HepG2 (cell line): ENCODE measurements at regions not wholly inside any gene's neighbourhood (a gene's known extent, or its start where the extent isn't known, plus 50 kb on each side); places are given as distances from the start of the nearest gene placed in this dataset.

Experiments used
- HDAC2 ChIP-seq: sonication (generic); formaldehyde crosslinking; IDR thresholded peaks from 2 replicates; pipeline ENCODE4 v1.4.0; 2020; ENCODE audit warnings: missing genetic modification reagents
- HNRNPK ChIP-seq: fragments of 200-400 bp; formaldehyde crosslinking; IDR thresholded peaks from 2 replicates; pipeline ENCODE4 v1.6.1; 2018; ENCODE audit warnings: low read length, low read depth, moderate library complexity, mild to moderate bottlenecking; ENCODE audit not compliant: poor library complexity, severe bottlenecking
- ZSCAN12 ChIP-seq: sonication (generic); formaldehyde crosslinking; IDR thresholded peaks from 2 replicates; pipeline ENCODE4 v1.9.0; 2021; ENCODE audit warnings: mild to moderate bottlenecking, missing genetic modification reagents
- TF ChIP-seq, protein P1 (sequence below): sonication (generic); formaldehyde crosslinking; IDR thresholded peaks from 2 replicates; pipeline ENCODE4 v1.4.0; 2020; ENCODE audit warnings: missing genetic modification reagents
- TF ChIP-seq, protein P2 (sequence below): IDR thresholded peaks from 2 replicates; pipeline ENCODE4 v1.6.1; 2016; ENCODE audit warnings: low read depth, control low read depth
- TF ChIP-seq, protein P3 (sequence below): sonication (generic); formaldehyde crosslinking; IDR thresholded peaks from 2 replicates; pipeline ENCODE4 v1.4.0; 2020; ENCODE audit warnings: low read depth, missing genetic modification reagents

DNA sequence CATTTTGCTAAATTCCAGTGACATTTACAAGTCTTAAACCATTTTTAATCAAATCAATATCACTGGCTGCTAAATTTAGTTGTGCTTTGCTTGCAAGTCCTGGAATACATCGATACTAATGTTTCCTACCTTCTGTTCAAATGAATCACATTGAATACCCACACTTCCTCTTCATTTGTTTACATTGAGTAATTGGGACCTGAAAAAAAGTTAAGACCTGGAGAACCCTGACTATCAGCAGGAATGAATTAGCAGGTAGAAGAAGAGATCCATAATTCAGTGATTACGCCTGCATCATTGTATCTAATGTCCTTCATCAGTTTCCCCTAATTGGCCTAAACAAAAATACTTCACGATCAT, 369.3 kb downstream of the ETNK1 start:
- TF ChIP-seq, protein P1, sequence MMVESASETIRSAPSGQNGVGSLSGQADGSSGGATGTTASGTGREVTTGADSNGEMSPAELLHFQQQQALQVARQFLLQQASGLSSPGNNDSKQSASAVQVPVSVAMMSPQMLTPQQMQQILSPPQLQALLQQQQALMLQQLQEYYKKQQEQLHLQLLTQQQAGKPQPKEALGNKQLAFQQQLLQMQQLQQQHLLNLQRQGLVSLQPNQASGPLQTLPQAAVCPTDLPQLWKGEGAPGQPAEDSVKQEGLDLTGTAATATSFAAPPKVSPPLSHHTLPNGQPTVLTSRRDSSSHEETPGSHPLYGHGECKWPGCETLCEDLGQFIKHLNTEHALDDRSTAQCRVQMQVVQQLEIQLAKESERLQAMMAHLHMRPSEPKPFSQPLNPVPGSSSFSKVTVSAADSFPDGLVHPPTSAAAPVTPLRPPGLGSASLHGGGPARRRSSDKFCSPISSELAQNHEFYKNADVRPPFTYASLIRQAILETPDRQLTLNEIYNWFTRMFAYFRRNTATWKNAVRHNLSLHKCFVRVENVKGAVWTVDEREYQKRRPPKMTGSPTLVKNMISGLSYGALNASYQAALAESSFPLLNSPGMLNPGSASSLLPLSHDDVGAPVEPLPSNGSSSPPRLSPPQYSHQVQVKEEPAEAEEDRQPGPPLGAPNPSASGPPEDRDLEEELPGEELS (CRISPR knock-in tag) = no peak
- TF ChIP-seq HDAC2 (CRISPR knock-in tag) = no peak
- TF ChIP-seq, protein P2, sequence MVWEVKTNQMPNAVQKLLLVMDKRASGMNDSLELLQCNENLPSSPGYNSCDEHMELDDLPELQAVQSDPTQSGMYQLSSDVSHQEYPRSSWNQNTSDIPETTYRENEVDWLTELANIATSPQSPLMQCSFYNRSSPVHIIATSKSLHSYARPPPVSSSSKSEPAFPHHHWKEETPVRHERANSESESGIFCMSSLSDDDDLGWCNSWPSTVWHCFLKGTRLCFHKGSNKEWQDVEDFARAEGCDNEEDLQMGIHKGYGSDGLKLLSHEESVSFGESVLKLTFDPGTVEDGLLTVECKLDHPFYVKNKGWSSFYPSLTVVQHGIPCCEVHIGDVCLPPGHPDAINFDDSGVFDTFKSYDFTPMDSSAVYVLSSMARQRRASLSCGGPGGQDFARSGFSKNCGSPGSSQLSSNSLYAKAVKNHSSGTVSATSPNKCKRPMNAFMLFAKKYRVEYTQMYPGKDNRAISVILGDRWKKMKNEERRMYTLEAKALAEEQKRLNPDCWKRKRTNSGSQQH (CRISPR knock-in tag) = no peak
- no peak for TF ChIP-seq ZSCAN12 (CRISPR knock-in tag)
- TF ChIP-seq HNRNPK = no peak
- TF ChIP-seq, protein P3, sequence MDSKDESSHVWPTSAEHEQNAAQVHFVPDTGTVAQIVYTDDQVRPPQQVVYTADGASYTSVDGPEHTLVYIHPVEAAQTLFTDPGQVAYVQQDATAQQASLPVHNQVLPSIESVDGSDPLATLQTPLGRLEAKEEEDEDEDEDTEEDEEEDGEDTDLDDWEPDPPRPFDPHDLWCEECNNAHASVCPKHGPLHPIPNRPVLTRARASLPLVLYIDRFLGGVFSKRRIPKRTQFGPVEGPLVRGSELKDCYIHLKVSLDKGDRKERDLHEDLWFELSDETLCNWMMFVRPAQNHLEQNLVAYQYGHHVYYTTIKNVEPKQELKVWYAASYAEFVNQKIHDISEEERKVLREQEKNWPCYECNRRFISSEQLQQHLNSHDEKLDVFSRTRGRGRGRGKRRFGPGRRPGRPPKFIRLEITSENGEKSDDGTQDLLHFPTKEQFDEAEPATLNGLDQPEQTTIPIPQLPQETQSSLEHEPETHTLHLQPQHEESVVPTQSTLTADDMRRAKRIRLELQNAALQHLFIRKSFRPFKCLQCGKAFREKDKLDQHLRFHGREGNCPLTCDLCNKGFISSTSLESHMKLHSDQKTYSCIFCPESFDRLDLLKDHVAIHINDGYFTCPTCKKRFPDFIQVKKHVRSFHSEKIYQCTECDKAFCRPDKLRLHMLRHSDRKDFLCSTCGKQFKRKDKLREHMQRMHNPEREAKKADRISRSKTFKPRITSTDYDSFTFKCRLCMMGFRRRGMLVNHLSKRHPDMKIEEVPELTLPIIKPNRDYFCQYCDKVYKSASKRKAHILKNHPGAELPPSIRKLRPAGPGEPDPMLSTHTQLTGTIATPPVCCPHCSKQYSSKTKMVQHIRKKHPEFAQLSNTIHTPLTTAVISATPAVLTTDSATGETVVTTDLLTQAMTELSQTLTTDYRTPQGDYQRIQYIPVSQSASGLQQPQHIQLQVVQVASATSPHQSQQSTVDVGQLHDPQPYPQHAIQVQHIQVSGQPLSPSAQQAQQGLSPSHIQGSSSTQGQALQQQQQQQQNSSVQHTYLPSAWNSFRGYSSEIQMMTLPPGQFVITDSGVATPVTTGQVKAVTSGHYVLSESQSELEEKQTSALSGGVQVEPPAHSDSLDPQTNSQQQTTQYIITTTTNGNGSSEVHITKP (CRISPR knock-in tag) = no peak
